ENCODE measurements at regions not wholly inside any gene's neighbourhood (a gene's known extent, or its start where the extent isn't known, plus 50 kb on each side); places are given as distances from the start of the nearest gene placed in this dataset.
A peak's percentile ranks its signal among the peaks of the same experiment; 100 is the strongest.
"Not testable (repeated sequence)": the region's sequence is repeated elsewhere in the genome, so short reads cannot be mapped to it uniquely, and the experiment has no call there.

- no peaks in the 10 kb centered on the region for H3K4me1 ChIP-seq (ENCODE audit: insufficient read depth, low read length, poor library complexity, severe bottlenecking)
- H3K4me2 ChIP-seq (ENCODE audit: low read length) = no peak overlapping the region
- no peaks in the 10 kb centered on the region for H3K79me2 ChIP-seq (ENCODE audit: insufficient read depth, low read depth, low read length)
- BruUV-seq (replicated peaks) = no TSS peak
- H3K9me3 ChIP-seq (ENCODE audit: low read length) = no peaks in the 10 kb centered on the region
- DNase-seq (ENCODE audit: low spot score) = no peak
- TF ChIP-seq, protein P1, sequence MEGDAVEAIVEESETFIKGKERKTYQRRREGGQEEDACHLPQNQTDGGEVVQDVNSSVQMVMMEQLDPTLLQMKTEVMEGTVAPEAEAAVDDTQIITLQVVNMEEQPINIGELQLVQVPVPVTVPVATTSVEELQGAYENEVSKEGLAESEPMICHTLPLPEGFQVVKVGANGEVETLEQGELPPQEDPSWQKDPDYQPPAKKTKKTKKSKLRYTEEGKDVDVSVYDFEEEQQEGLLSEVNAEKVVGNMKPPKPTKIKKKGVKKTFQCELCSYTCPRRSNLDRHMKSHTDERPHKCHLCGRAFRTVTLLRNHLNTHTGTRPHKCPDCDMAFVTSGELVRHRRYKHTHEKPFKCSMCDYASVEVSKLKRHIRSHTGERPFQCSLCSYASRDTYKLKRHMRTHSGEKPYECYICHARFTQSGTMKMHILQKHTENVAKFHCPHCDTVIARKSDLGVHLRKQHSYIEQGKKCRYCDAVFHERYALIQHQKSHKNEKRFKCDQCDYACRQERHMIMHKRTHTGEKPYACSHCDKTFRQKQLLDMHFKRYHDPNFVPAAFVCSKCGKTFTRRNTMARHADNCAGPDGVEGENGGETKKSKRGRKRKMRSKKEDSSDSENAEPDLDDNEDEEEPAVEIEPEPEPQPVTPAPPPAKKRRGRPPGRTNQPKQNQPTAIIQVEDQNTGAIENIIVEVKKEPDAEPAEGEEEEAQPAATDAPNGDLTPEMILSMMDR (conservative IDR thresholded peaks at IDR 0.05; ENCODE audit: low read length) = peak; percentile 39
- TF ChIP-seq EZH2phosphoT487 (IDR thresholded peaks at IDR 0.05; ENCODE audit: borderline replicate concordance, low read depth, low read length) = no peak
- H3K27ac ChIP-seq (ENCODE audit: low read depth, low read length, poor library complexity, severe bottlenecking) = no peak overlapping the region
- no peaks in the 10 kb centered on the region for H3K36me3 ChIP-seq (ENCODE audit: insufficient read depth, low read length)
- no peaks in the 10 kb centered on the region for H3K9me2 ChIP-seq (ENCODE audit: insufficient read depth, low read length)
- H2AFZ ChIP-seq (ENCODE audit: low read length) = no peak overlapping the region
- ChIA-PET CTCF (ENCODE audit: unreplicated experiment) (no interaction called here), POLR2A (no interaction called here)
- H3K4me3 ChIP-seq (ENCODE audit: low read depth, low read length, poor library complexity, severe bottlenecking) = no peak overlapping the region
- intact Hi-C loops (cut with micrococcal nuclease; ENCODE audit: unreplicated experiment) = loop anchor here (10.0 kb wide), 1 partner anchor 300 kb away; the partner anchor contains the start of gene ATP12A
- H4K20me1 ChIP-seq (ENCODE audit: insufficient read depth, low read length) = no peaks in the 10 kb centered on the region
Observed at GRCh38 chr13:24985107-24985506, 110.8 kb upstream of the PABPC3 start.

GRCh38 chr13:24985896-24986295, 110.0 kb upstream of the PABPC3 start:
- Histone ChIP-seq H3K9me2 (ENCODE audit: insufficient read depth, low read length) (no peaks in the 10 kb centered on the region), H2AFZ (ENCODE audit: low read length) (no peak overlapping the region), H3K79me2 (ENCODE audit: insufficient read depth, low read depth, low read length) (no peaks in the 10 kb centered on the region), H4K20me1 (ENCODE audit: insufficient read depth, low read length) (no peaks in the 10 kb centered on the region), H3K4me1 (ENCODE audit: insufficient read depth, low read length, poor library complexity, severe bottlenecking) (no peaks in the 10 kb centered on the region), H3K9me3 (ENCODE audit: low read length) (no peaks in the 10 kb centered on the region), H3K27ac (ENCODE audit: low read depth, low read length, poor library complexity, severe bottlenecking) (no peak overlapping the region), H3K36me3 (ENCODE audit: insufficient read depth, low read length) (no peaks in the 10 kb centered on the region), H3K4me2 (ENCODE audit: low read length) (no peak overlapping the region), H3K4me3 (ENCODE audit: low read depth, low read length, poor library complexity, severe bottlenecking) (no peak overlapping the region)
- intact Hi-C loops (cut with micrococcal nuclease; ENCODE audit: unreplicated experiment) = loop anchor here (10.0 kb wide), 1 partner anchor 301 kb away; the partner anchor contains the start of gene ATP12A
- no peak for DNase-seq (ENCODE audit: low spot score)
- BruUV-seq (replicated peaks) = no TSS peak
- CTCF ChIA-PET (ENCODE audit: unreplicated experiment) = no interaction called here
- TF ChIP-seq EZH2phosphoT487 (IDR thresholded peaks at IDR 0.05; ENCODE audit: borderline replicate concordance, low read depth, low read length) = no peak
- TF ChIP-seq, protein P1 (conservative IDR thresholded peaks at IDR 0.05; ENCODE audit: low read length) = no peak
- POLR2A ChIA-PET = no interaction called here

DNA sequence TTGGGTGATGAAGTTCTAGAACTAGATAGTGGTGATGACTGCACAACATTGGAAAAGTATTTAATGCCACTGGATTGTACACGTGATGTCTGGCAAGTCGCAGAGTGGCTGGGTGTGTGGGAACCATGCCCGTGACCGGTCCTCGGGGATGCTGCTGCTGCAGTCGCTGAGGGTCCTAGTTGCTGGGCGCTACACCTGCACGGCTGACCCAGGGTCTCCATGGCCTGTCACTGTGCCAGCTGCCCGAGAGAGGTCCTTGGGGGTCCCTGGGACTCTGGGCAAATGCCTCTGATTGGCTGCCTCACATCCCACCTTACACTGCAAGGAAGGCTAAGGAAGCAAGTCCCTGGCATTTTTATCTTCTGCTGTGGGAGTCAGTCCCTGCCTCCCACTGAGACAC, 109.1 kb upstream of the PABPC3 start:
- CTCF ChIA-PET (ENCODE audit: unreplicated experiment) = no interaction called here
- no TSS peak for BruUV-seq (replicated peaks)
- Histone ChIP-seq H3K36me3 (ENCODE audit: insufficient read depth, low read length) (no peaks in the 10 kb centered on the region), H3K4me3 (ENCODE audit: low read depth, low read length, poor library complexity, severe bottlenecking) (no peak overlapping the region), H3K27ac (ENCODE audit: low read depth, low read length, poor library complexity, severe bottlenecking) (no peak overlapping the region), H3K9me3 (ENCODE audit: low read length) (no peaks in the 10 kb centered on the region), H2AFZ (ENCODE audit: low read length) (no peak overlapping the region), H3K4me1 (ENCODE audit: insufficient read depth, low read length, poor library complexity, severe bottlenecking) (no peaks in the 10 kb centered on the region), H3K4me2 (ENCODE audit: low read length) (no peak overlapping the region), H3K9me2 (ENCODE audit: insufficient read depth, low read length) (no peaks in the 10 kb centered on the region), H4K20me1 (ENCODE audit: insufficient read depth, low read length) (no peaks in the 10 kb centered on the region), H3K79me2 (ENCODE audit: insufficient read depth, low read depth, low read length) (no peaks in the 10 kb centered on the region)
- POLR2A ChIA-PET = no interaction called here
- TF ChIP-seq, protein P1 (conservative IDR thresholded peaks at IDR 0.05; ENCODE audit: low read length) = no peak
- no peak for TF ChIP-seq EZH2phosphoT487 (IDR thresholded peaks at IDR 0.05; ENCODE audit: borderline replicate concordance, low read depth, low read length)
- intact Hi-C loops (cut with micrococcal nuclease; ENCODE audit: unreplicated experiment) = loop anchor here (10.0 kb wide), 1 partner anchor 302 kb away; the partner anchor contains the start of gene ATP12A
- DNase-seq (ENCODE audit: low spot score) = no peak

GRCh38 chr13:24989959-24990358, 106.0 kb upstream of the PABPC3 start:
- H3K9me3 ChIP-seq (ENCODE audit: low read length); H3K79me2 ChIP-seq (ENCODE audit: insufficient read depth, low read depth, low read length); H3K4me3 ChIP-seq (ENCODE audit: low read depth, low read length, poor library complexity, severe bottlenecking); H3K4me2 ChIP-seq (ENCODE audit: low read length); H3K27ac ChIP-seq (ENCODE audit: low read depth, low read length, poor library complexity, severe bottlenecking); H3K9me2 ChIP-seq (ENCODE audit: insufficient read depth, low read length); CTCF ChIA-PET (ENCODE audit: unreplicated experiment); H3K4me1 ChIP-seq (ENCODE audit: insufficient read depth, low read length, poor library complexity, severe bottlenecking); H3K36me3 ChIP-seq (ENCODE audit: insufficient read depth, low read length); H2AFZ ChIP-seq (ENCODE audit: low read length); DNase-seq (ENCODE audit: low spot score); H4K20me1 ChIP-seq (ENCODE audit: insufficient read depth, low read length); BruUV-seq (replicated peaks): not testable (repeated sequence)
- intact Hi-C loops (cut with micrococcal nuclease; ENCODE audit: unreplicated experiment) = loop anchor here (10.0 kb wide), 1 partner anchor 305 kb away; the partner anchor contains the start of gene ATP12A
- POLR2A ChIA-PET = interaction anchor here (0.7 kb wide), 1 partner anchor 733 kb away, joined by 3 read pairs; no protein-coding TSS in a partner anchor
